Smooth muscle cell (in vitro differentiated cells): ENCODE measurements at regions not wholly inside any gene's neighbourhood (a gene's known extent, or its start where the extent isn't known, plus 50 kb on each side); places are given as distances from the start of the nearest gene placed in this dataset.

ENCODE experiments used
- DNase-seq: peaks from one replicate; lab custom pipeline; 2025; ENCODE audit not compliant: unreplicated experiment; lab: John Stamatoyannopoulos, UW
- H2AFZ ChIP-seq: fragments of 200-600 bp; sonication (generic); 2 replicates; pipeline ENCODE4 v1.6.0; 2016; ENCODE audit warnings: antibody characterized with exemption, low read depth, mild to moderate bottlenecking
- H3F3A ChIP-seq: fragments of 200-600 bp; sonication (generic); 2 replicates; pipeline ENCODE4 v1.6.0; 2017; ENCODE audit warnings: antibody characterized with exemption, low read depth
- H3K27ac ChIP-seq: fragments of 200-600 bp; sonication (generic); 2 replicates; pipeline ENCODE4 v1.5.1; 2016; ENCODE audit warnings: low read depth, mild to moderate bottlenecking
- H3K27me3 ChIP-seq: fragments of 200-600 bp; sonication (generic); 2 replicates; pipeline ENCODE4 v1.6.1; 2016; ENCODE audit warnings: low read depth, mild to moderate bottlenecking
- H3K36me3 ChIP-seq: fragments of 200-600 bp; sonication (generic); 2 replicates; pipeline ENCODE4 v1.5.1; 2016; ENCODE audit warnings: low read depth
- H3K4me1 ChIP-seq: fragments of 200-600 bp; sonication (generic); 2 replicates; pipeline ENCODE4 v1.5.1; 2016; ENCODE audit warnings: low read depth
- H3K4me2 ChIP-seq: fragments of 200-600 bp; sonication (generic); 2 replicates; pipeline ENCODE4 v1.6.0; 2016; ENCODE audit warnings: mild to moderate bottlenecking
- H3K4me3 ChIP-seq: fragments of 200-600 bp; sonication (generic); 2 replicates; pipeline ENCODE4 v1.5.1; 2016; ENCODE audit warnings: mild to moderate bottlenecking
- H3K79me2 ChIP-seq: fragments of 200-600 bp; sonication (generic); 2 replicates; pipeline ENCODE4 v1.6.0; 2016; ENCODE audit warnings: low read depth, mild to moderate bottlenecking
- H3K9ac ChIP-seq: fragments of 200-600 bp; sonication (generic); 2 replicates; pipeline ENCODE4 v1.6.0; 2016; ENCODE audit warnings: low read depth
- H3K9me3 ChIP-seq: fragments of 200-600 bp; sonication (generic); replicated peaks from 2 replicates; pipeline ENCODE4 v1.5.1; 2016; ENCODE audit warnings: low read depth
- H4K20me1 ChIP-seq: fragments of 200-600 bp; sonication (generic); 2 replicates; pipeline ENCODE4 v1.6.0; 2016; ENCODE audit warnings: low read depth
- CTCF ChIP-seq: fragments of 200-600 bp; sonication (generic); IDR thresholded peaks from 2 replicates; pipeline ENCODE4 v1.5.1; 2017; ENCODE audit warnings: borderline replicate concordance, mild to moderate bottlenecking, antibody characterized with exemption; ENCODE audit not compliant: insufficient read depth, poor library complexity, severe bottlenecking
- WGBS: methylation state at CpG from one replicate; pipeline ENCODE4 v1.1.7; 2016; ENCODE audit warnings: low lambda C conversion rate; 5-methylcytosine and 5-hydroxymethylcytosine counted together

DNA sequence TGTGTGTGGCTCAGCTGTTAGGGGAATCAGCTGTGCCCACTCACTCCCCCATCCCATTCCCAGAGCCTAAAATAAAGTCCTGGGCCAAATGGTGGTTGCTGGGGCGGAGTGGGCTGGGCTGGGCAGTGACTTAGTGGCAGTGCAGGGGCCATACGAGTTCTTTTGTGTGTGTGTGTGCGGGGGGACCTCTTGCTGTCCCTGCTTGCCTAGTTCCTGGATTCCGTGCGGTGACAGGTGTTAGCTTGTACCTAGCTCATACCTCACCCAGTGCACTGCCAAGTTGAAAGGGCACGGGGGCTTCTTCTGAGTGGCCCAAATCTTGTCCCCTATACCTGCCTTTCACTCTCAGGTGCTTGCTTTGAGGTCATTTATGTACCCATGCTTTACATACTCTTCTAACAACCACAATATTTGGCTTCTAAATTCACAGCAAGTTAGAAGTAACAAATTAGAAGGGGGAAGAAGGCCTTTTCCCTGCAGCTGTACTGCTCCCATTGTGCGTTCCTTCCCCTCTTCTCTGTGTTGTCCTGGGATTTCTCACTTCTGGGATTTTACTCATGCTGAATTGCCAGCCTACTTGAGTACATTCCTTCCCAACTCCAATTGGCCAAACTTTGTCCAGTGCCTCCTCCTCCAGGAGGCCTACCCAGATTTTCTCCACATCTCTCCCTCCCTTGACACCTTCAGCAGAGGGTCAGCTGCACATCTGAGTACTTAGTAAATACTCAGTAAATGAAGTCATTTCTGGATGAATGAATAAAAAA is 66.3 kb upstream of the POLG start:
- Histone ChIP-seq H3K27ac (no peak overlapping the region), H3F3A (no peaks in the 10 kb centered on the region), H3K9me3 (no peaks in the 10 kb centered on the region), H3K36me3 (no peaks in the 10 kb centered on the region), H3K27me3 (peaks cover 100% of the 10 kb centered on the region), H4K20me1 (no peaks in the 10 kb centered on the region), H3K4me1 (peaks cover 11% of the 10 kb centered on the region), H3K9ac (no peak overlapping the region), H3K4me2 (no peak overlapping the region), H2AFZ (no peak overlapping the region), H3K79me2 (no peaks in the 10 kb centered on the region), H3K4me3 (no peak overlapping the region)
- DNase-seq = no peak
- WGBS = 28% methylated on average over 7 of the region's 7 CpGs
- no peak for TF ChIP-seq CTCF

DNA sequence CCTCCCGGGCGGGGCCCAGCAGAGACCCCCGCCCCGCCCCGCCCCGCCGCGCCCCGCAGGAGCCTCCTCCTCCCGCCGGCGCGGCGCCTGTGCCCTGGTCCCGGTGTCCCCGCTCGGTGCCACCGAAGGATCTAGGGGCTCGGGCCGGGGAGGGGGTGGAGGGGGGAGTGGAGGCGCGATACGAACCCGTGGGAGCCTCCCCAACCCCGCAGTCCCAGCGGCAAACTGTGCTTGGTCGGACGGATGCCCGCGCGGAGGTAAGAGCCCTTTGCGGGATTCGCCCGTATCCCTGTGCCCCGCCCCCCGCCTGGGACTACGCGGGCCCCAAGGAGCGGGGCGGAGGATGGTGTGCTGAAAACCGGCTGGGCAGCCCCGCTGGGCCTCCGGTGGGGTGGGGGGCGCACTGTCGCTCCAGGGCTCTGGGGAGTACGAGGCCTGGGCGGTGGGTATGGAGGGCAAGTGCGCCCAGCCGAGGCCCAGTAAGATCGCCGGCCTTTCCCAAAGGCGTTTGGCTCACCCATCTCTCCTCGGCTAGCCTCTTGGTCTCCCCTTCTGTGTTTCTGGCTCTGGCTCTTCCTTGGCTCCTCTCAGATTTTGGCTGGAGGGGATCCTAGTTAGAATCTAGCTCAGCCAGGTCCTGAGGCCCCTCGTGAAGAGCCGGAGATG is 65.6 kb upstream of the POLG start:
- peaks cover 96% of the 10 kb centered on the region for H3K27me3 ChIP-seq
- peak overlapping the region; percentile 31 for H3K4me3 ChIP-seq
- DNase-seq = no peak
- 4% methylated on average over 14 of the region's 55 CpGs for WGBS
- TF ChIP-seq CTCF = no peak
- H3K27ac ChIP-seq = no peak overlapping the region
- H3K36me3 ChIP-seq = no peaks in the 10 kb centered on the region
- no peaks in the 10 kb centered on the region for H3K79me2 ChIP-seq
- H3K4me2 ChIP-seq = peak overlapping the region; percentile 84
- H3K9ac ChIP-seq = no peak overlapping the region
- no peaks in the 10 kb centered on the region for H4K20me1 ChIP-seq
- H3K4me1 ChIP-seq = peaks cover 11% of the 10 kb centered on the region
- no peaks in the 10 kb centered on the region for H3K9me3 ChIP-seq
- no peaks in the 10 kb centered on the region for H3F3A ChIP-seq
- no peak overlapping the region for H2AFZ ChIP-seq

DNA sequence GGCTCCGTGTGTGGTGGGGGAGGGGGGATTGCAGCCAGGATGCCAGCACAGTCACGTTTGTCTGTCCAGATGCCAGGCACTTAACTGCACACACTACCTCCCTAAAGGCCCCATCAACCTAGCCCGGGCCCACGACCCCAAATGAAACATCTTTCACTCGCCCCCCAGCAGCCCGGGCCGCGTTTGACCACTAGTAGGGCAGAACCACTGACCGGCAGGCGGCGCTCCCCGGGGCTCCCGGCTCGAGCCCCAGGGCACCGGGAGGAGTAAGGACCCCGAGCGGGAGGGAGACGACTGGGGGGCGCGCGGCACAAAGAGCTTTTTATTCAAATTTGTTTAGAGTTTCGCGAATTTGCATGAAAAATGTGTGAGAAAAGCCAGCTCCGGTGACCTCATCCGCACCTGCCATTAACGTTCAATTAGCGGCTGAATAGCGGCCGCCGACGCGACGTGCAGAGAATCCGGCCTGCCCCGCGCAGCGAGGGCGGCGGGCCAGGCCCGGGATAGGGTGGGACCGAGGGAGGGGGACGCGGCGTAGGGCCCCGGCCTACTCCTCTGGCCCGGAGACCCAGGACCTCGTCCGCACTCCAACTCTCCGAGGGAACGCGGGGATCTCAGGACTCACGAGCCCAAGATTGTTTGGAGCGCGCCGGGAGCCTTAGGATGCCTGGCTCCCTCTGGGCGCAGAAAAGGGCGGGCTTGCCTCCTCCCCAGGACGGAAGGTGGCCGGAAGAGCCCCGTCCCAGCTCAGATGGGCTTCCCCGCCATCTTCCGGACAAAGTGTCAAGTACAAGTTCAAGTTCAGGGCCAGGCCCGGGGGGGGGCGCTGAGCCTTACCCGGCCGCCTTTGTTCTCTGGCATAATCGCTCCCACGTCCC is 64.9 kb upstream of the POLG start:
- no peaks in the 10 kb centered on the region for H3F3A ChIP-seq
- H3K4me1 ChIP-seq = peaks cover 11% of the 10 kb centered on the region
- H3K4me2 ChIP-seq = peak overlapping the region; percentile 84
- no peak overlapping the region for H3K27ac ChIP-seq
- DNase-seq = no peak
- H3K27me3 ChIP-seq = peaks cover 96% of the 10 kb centered on the region
- no peak overlapping the region for H3K9ac ChIP-seq
- no peak overlapping the region for H2AFZ ChIP-seq
- no peaks in the 10 kb centered on the region for H3K36me3 ChIP-seq
- 4% methylated on average over 53 of the region's 68 CpGs for WGBS
- no peaks in the 10 kb centered on the region for H3K79me2 ChIP-seq
- TF ChIP-seq CTCF = peak; percentile 36
- H3K9me3 ChIP-seq = no peaks in the 10 kb centered on the region
- H3K4me3 ChIP-seq = peak overlapping the region; percentile 31
- no peaks in the 10 kb centered on the region for H4K20me1 ChIP-seq
